MM.1S (cell line): ENCODE measurements at regions not wholly inside any gene's neighbourhood (a gene's known extent, or its start where the extent isn't known, plus 50 kb on each side); places are given as distances from the start of the nearest gene placed in this dataset.

ENCODE experiments used
- DNase-seq: peaks from one replicate; pipeline ENCODE4 v3.0.0-alpha.2; 2015
- H2AFZ ChIP-seq: fragments of 300-600 bp; sonication (generic); 2 replicates; pipeline ENCODE4 v1.6.0; 2016; ENCODE audit warnings: antibody characterized with exemption, low read length
- H3F3A ChIP-seq: fragments of 300-600 bp; sonication (generic); 2 replicates; pipeline ENCODE4 v1.6.1; 2016; ENCODE audit warnings: mild to moderate bottlenecking, antibody characterized with exemption, low read length, moderate library complexity, mixed read lengths; ENCODE audit not compliant: insufficient read depth
- H3K27ac ChIP-seq: fragments of 300-600 bp; sonication (generic); 2 replicates; pipeline ENCODE4 v1.5.1; 2016; ENCODE audit warnings: mild to moderate bottlenecking, low read length
- H3K27me3 ChIP-seq: fragments of 300-600 bp; sonication (generic); replicated peaks from 2 replicates; pipeline ENCODE4 v1.6.0; 2016; ENCODE audit warnings: low read length; ENCODE audit not compliant: insufficient read depth
- H3K36me3 ChIP-seq: fragments of 300-600 bp; sonication (generic); replicated peaks from 2 replicates; pipeline ENCODE4 v1.6.1; 2016; ENCODE audit warnings: mild to moderate bottlenecking, low read length, mixed read lengths; ENCODE audit not compliant: insufficient read depth
- H3K4me1 ChIP-seq: fragments of 300-600 bp; sonication (generic); 2 replicates; pipeline ENCODE4 v1.6.1; 2016; ENCODE audit warnings: low read length, mixed read lengths
- H3K4me2 ChIP-seq: fragments of 300-600 bp; sonication (generic); 2 replicates; pipeline ENCODE4 v1.6.0; 2016; ENCODE audit warnings: low read depth, low read length
- H3K4me3 ChIP-seq: fragments of 300-600 bp; sonication (generic); 2 replicates; pipeline ENCODE4 v1.5.1; 2016; ENCODE audit warnings: low read length, mixed read lengths
- H3K79me2 ChIP-seq: fragments of 300-600 bp; sonication (generic); 2 replicates; pipeline ENCODE4 v1.6.1; 2016; ENCODE audit warnings: mixed run types, low read length, mixed read lengths
- H3K9ac ChIP-seq: fragments of 300-600 bp; sonication (generic); 2 replicates; pipeline ENCODE4 v1.6.1; 2016; ENCODE audit warnings: low read length, mixed read lengths
- H3K9me2 ChIP-seq: fragments of 300-600 bp; sonication (generic); replicated peaks from 2 replicates; pipeline ENCODE4 v1.6.1; 2016; ENCODE audit warnings: mild to moderate bottlenecking, low read length, mixed read lengths; ENCODE audit not compliant: insufficient read depth
- H3K9me3 ChIP-seq: fragments of 300-600 bp; sonication (generic); replicated peaks from 2 replicates; pipeline ENCODE4 v1.6.1; 2016; ENCODE audit warnings: mild to moderate bottlenecking, low read length, mixed read lengths; ENCODE audit not compliant: insufficient read depth
- H4K20me1 ChIP-seq: fragments of 300-600 bp; sonication (generic); 2 replicates; pipeline ENCODE4 v1.6.1; 2016; ENCODE audit warnings: mild to moderate bottlenecking, low read length, moderate library complexity, mixed read lengths; ENCODE audit not compliant: insufficient read depth
- EZH2 ChIP-seq: fragments of 300-600 bp; sonication (generic); optimal IDR thresholded peaks from 2 replicates; pipeline ENCODE3; 2017; ENCODE audit warnings: low read depth, mild to moderate bottlenecking, antibody characterized with exemption, low read length, mixed read lengths
- EZH2phosphoT487 ChIP-seq: fragments of 300-600 bp; sonication (generic); IDR thresholded peaks from 2 replicates; pipeline ENCODE4 v1.6.1; 2018; ENCODE audit warnings: antibody characterized with exemption, low read length
- TF ChIP-seq, protein P1 (sequence below): fragments of 300-600 bp; sonication (generic); IDR thresholded peaks from 2 replicates; pipeline ENCODE4 v1.5.1; 2016; ENCODE audit warnings: antibody characterized with exemption, low read length, mixed read lengths

DNA sequence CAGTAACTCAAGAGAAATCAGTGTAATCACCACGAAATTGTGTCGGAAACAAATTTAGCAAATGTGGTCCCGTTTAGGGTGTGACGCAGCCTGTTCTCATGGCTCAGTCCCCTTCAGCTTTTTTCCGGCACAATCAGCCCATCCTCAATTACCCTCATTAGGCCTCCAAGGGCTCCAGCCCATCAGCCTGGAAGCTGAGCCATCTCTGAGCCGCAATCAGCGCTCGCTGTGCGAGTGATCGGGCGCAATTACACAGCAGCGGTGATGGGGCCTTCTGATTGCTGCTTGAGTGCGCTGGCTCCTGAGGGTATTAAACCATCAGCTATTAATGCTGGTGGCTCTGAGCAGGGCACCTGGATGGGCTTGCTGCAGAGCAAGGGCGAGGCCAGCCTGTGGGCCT lies 55.6 kb downstream of the PLXNA1 start:
- no peaks in the 10 kb centered on the region for H3K79me2 ChIP-seq
- H3K36me3 ChIP-seq, result no peaks in the 10 kb centered on the region
- TF ChIP-seq, protein P1, sequence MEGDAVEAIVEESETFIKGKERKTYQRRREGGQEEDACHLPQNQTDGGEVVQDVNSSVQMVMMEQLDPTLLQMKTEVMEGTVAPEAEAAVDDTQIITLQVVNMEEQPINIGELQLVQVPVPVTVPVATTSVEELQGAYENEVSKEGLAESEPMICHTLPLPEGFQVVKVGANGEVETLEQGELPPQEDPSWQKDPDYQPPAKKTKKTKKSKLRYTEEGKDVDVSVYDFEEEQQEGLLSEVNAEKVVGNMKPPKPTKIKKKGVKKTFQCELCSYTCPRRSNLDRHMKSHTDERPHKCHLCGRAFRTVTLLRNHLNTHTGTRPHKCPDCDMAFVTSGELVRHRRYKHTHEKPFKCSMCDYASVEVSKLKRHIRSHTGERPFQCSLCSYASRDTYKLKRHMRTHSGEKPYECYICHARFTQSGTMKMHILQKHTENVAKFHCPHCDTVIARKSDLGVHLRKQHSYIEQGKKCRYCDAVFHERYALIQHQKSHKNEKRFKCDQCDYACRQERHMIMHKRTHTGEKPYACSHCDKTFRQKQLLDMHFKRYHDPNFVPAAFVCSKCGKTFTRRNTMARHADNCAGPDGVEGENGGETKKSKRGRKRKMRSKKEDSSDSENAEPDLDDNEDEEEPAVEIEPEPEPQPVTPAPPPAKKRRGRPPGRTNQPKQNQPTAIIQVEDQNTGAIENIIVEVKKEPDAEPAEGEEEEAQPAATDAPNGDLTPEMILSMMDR, result no peak
- TF ChIP-seq EZH2, result no peak
- no peak for TF ChIP-seq EZH2phosphoT487
- no peak overlapping the region for H3K27ac ChIP-seq
- no peaks in the 10 kb centered on the region for H3K9me3 ChIP-seq
- H3K9ac ChIP-seq, result no peak overlapping the region
- H3K27me3 ChIP-seq, result peaks cover 9% of the 10 kb centered on the region; the same call in 1 of the 2 replicates
- H3K4me2 ChIP-seq, result no peak overlapping the region
- no peaks in the 10 kb centered on the region for H4K20me1 ChIP-seq
- H3K4me1 ChIP-seq, result 0 out of 2 replicates have a peak, but pooled peaks cover 4% of the 10 kb centered on the region
- H3K9me2 ChIP-seq, result no peaks in the 10 kb centered on the region
- H3F3A ChIP-seq, result no peaks in the 10 kb centered on the region
- no peak overlapping the region for H2AFZ ChIP-seq
- DNase-seq, result no peak
- H3K4me3 ChIP-seq, result no peak overlapping the region

DNA sequence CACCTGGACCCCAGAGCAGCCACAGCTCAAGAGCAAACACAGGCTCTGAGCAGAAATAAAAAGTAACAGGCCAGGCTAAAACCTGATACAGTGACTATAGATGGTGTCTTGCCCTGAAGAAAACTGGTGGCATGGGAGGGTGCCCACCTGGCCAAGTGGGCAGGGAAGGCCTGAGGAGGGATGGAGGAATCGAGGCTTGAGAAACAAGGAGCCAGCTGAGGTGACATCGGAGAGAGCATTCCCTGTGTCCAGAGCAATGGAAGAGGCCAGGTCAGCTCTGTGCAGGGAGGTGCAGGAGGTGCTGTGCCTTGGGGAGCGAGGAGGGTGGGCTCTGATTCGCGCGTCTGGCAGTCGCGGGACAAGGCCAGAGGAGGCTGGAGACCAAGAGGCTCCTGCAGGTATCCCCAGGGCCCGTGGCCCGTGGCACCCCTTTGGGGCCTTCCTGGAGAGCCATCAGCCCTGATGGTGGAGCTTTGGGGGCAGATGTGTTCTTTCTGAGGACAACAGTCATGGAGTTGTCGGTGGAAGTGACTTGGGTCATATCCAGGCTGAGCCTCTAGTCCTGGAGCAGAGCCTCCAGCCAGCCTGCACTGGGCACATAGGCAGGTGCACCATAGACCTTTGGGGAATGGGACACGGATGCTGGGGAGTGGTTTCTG lies 56.1 kb downstream of the PLXNA1 start:
- no peaks in the 10 kb centered on the region for H4K20me1 ChIP-seq
- H3F3A ChIP-seq, result no peaks in the 10 kb centered on the region
- no peak overlapping the region for H3K4me2 ChIP-seq
- no peak overlapping the region for H3K4me3 ChIP-seq
- peaks cover 9% of the 10 kb centered on the region; the same call in 1 of the 2 replicates for H3K27me3 ChIP-seq
- no peak overlapping the region for H2AFZ ChIP-seq
- no peak overlapping the region for H3K27ac ChIP-seq
- H3K36me3 ChIP-seq, result no peaks in the 10 kb centered on the region
- TF ChIP-seq, protein P1, result no peak
- TF ChIP-seq EZH2 (no peak), EZH2phosphoT487 (no peak)
- 0 out of 2 replicates have a peak, but pooled peaks cover 4% of the 10 kb centered on the region for H3K4me1 ChIP-seq
- H3K79me2 ChIP-seq, result no peaks in the 10 kb centered on the region
- no peaks in the 10 kb centered on the region for H3K9me3 ChIP-seq
- H3K9me2 ChIP-seq, result no peaks in the 10 kb centered on the region
- no peak for DNase-seq
- H3K9ac ChIP-seq, result no peak overlapping the region

GRCh38 chr3:127039719-127040118 lies 56.8 kb downstream of the PLXNA1 start:
- Histone ChIP-seq H3K9ac (no peak overlapping the region), H3K27ac (no peak overlapping the region), H3K9me2 (no peaks in the 10 kb centered on the region), H3K36me3 (no peaks in the 10 kb centered on the region), H4K20me1 (no peaks in the 10 kb centered on the region), H3K4me2 (no peak overlapping the region), H3K9me3 (no peaks in the 10 kb centered on the region), H3K79me2 (no peaks in the 10 kb centered on the region), H2AFZ (no peak overlapping the region), H3F3A (no peaks in the 10 kb centered on the region), H3K27me3 (peaks cover 9% of the 10 kb centered on the region; the same call in 1 of the 2 replicates), H3K4me1 (0 out of 2 replicates have a peak, but pooled peaks cover 4% of the 10 kb centered on the region), H3K4me3 (no peak overlapping the region)
- DNase-seq, result no peak
- no peak for TF ChIP-seq EZH2phosphoT487
- TF ChIP-seq, protein P1, result no peak
- TF ChIP-seq EZH2, result no peak
